Natural killer cell treated with Interleukin-12 subunit alpha and Interleukin-12 subunit beta and Interleukin-15 and Interleukin-18, amount 100 ng/mL, for 72 hours (primary cell): ENCODE measurements at regions not wholly inside any gene's neighbourhood (a gene's known extent, or its start where the extent isn't known, plus 50 kb on each side); places are given as distances from the start of the nearest gene placed in this dataset.

Experiments
- ATAC-seq, 2 donors: fragments of 150-1000 bp; cut with Tn5 transposase in 1 of 2; sonication (Bioruptor Pico), chemical (Tn5 transposase) in 1 of 2; 2 replicates each; pipeline ENCODE4 v1.10.0; 2021
- DNase-seq: peaks from one replicate; pipeline ENCODE4 v3.0.0; 2022; ENCODE audit warnings: low spot score
- H3K27ac Mint-ChIP-seq, 2 donors: 1 replicate in 1 of 2; 2 replicates in 1 of 2; pipeline ENCODE4 v1.8.0; 2022; ENCODE audit warnings: mixed read lengths in 2 of 2, mild to moderate bottlenecking in 1 of 2, moderate library complexity in 1 of 2
- H3K27me3 Mint-ChIP-seq, 2 donors: 1 replicate in 1 of 2; 2 replicates in 1 of 2; pipeline ENCODE4 v1.8.0; 2022; ENCODE audit warnings: mixed read lengths in 2 of 2
- H3K36me3 Mint-ChIP-seq: one replicate; pipeline ENCODE4 v1.8.0; 2022; ENCODE audit warnings: mixed read lengths
- H3K4me1 Mint-ChIP-seq, 2 donors: 1 replicate in 1 of 2; 2 replicates in 1 of 2; pipeline ENCODE4 v1.8.0; 2022; ENCODE audit warnings: low read depth in 2 of 2, mixed read lengths in 2 of 2, mild to moderate bottlenecking in 1 of 2
- H3K4me3 Mint-ChIP-seq: one replicate; pipeline ENCODE4 v1.8.0; 2022; ENCODE audit warnings: mixed read lengths
- H3K9me3 Mint-ChIP-seq: 2 replicates; pipeline ENCODE4 v1.8.0; 2022; ENCODE audit warnings: mixed read lengths

DNA sequence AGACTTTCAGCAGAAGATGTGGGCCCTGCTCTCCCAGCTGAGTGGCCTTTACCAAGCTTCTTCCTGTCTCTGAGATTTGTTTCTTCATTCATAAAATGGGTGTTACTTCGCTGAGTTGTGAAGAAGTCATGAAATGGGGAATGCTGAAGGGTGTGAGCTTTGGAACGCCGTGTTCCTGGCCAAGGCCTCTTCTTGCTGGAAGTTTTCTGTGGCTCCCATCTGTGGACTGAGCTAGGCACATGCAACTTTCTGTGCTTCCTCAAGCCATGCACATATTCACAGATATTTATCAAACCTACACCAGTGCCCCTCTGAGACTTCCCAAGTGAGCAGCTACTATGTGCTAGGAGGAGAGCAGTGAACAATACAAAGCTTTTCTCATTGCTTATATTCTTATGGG is 106.3 kb upstream of the JUN start:
- Mint-ChIP-seq H3K27me3 (peaks cover 0 to 4% of the 10 kb centered on the region in 2 donors), H3K4me3 (no peak overlapping the region), H3K4me1 (peaks cover 38 to 47% of the 10 kb centered on the region in 2 donors), H3K9me3 (peaks cover 4% of the 10 kb centered on the region), H3K36me3 (no peaks in the 10 kb centered on the region), H3K27ac (peak overlapping the region in 1 of 2 donors; percentile 44)
- DNase-seq (no peak), ATAC-seq (no peak)

DNA sequence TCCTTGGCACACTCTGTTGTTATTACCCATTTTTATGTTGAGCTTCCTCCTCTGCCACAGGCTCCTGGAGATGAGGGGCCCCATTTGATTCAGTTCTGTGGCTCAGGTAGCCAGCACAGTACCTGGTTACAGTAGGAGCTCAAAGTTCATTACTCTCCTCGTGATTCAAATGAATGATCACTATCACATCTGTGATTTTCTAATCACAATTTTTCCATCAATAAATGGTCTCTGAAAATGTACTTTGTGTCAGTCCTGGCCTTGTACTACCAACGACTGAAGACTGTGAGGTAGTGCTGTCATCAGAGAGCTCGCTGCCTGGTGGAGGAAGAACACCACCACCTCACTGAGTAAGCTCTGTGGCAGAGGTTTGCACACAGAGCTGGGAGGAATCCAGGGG is 106.8 kb upstream of the JUN start:
- ATAC-seq = no peak

GRCh38 chr1:58891347-58891746 is 107.5 kb upstream of the JUN start:
- ATAC-seq (no peak), DNase-seq (no peak)
- Mint-ChIP-seq H3K36me3 (no peaks in the 10 kb centered on the region), H3K27me3 (peaks cover 0 to 4% of the 10 kb centered on the region in 2 donors), H3K4me3 (no peak overlapping the region), H3K4me1 (peaks cover 38 to 46% of the 10 kb centered on the region in 2 donors), H3K27ac (peak overlapping the region in 1 of 2 donors; percentile 15), H3K9me3 (peaks cover 4% of the 10 kb centered on the region)

More for the DNA sequence above, 106.8 kb upstream of the JUN start:
- Mint-ChIP-seq H3K4me3 (no peak overlapping the region), H3K36me3 (no peaks in the 10 kb centered on the region), H3K9me3 (peaks cover 4% of the 10 kb centered on the region), H3K4me1 (peaks cover 38 to 47% of the 10 kb centered on the region in 2 donors), H3K27me3 (peaks cover 0 to 4% of the 10 kb centered on the region in 2 donors), H3K27ac (peak overlapping the region in 1 of 2 donors; percentile 15)
- DNase-seq = no peak

GRCh38 chr1:58893257-58893869 is 109.5 kb upstream of the JUN start:
- H3K4me3 Mint-ChIP-seq = no peak overlapping the region
- H3K36me3 Mint-ChIP-seq = no peaks in the 10 kb centered on the region
- ATAC-seq (no peak), DNase-seq (no peak)
- H3K4me1 Mint-ChIP-seq = peaks cover 25 to 37% of the 10 kb centered on the region in 2 donors
- H3K27ac Mint-ChIP-seq = no peak overlapping the region
- H3K9me3 Mint-ChIP-seq = peaks cover 4% of the 10 kb centered on the region
- peaks cover 0 to 4% of the 10 kb centered on the region in 2 donors for H3K27me3 Mint-ChIP-seq

- peaks cover 16 to 27% of the 10 kb centered on the region in 2 donors for H3K4me1 Mint-ChIP-seq
- no peaks in the 10 kb centered on the region for H3K36me3 Mint-ChIP-seq
- peak; percentile 6 to 56 for ATAC-seq
- peak overlapping the region; percentile 78 to 93 for H3K27ac Mint-ChIP-seq
- peaks cover 4% of the 10 kb centered on the region for H3K9me3 Mint-ChIP-seq
- peaks cover 0 to 4% of the 10 kb centered on the region in 2 donors for H3K27me3 Mint-ChIP-seq
- H3K4me3 Mint-ChIP-seq = peak overlapping the region; percentile 67
- DNase-seq = no peak
Observed at GRCh38 chr1:58895082-58895481, 111.2 kb upstream of the JUN start.

- peaks cover 4% of the 10 kb centered on the region for H3K9me3 Mint-ChIP-seq
- H3K27me3 Mint-ChIP-seq = peaks cover 0 to 4% of the 10 kb centered on the region in 2 donors
- peaks cover 16 to 27% of the 10 kb centered on the region in 2 donors for H3K4me1 Mint-ChIP-seq
- peak overlapping the region; percentile 78 to 93 for H3K27ac Mint-ChIP-seq
- DNase-seq = no peak
- H3K4me3 Mint-ChIP-seq = peak overlapping the region; percentile 67
- no peaks in the 10 kb centered on the region for H3K36me3 Mint-ChIP-seq
- ATAC-seq = peak; percentile 70 to 80
Observed at GRCh38 chr1:58895559-58896145, 111.8 kb upstream of the JUN start.

- H3K27ac Mint-ChIP-seq = peak overlapping the region; percentile 78 to 93
Observed at GRCh38 chr1:58896246-58897183, 112.7 kb upstream of the JUN start.

GRCh38 chr1:58898739-58899586 is 115.1 kb upstream of the JUN start:
- Mint-ChIP-seq H3K4me3 (no peak overlapping the region), H3K27me3 (no peaks in the 10 kb centered on the region), H3K9me3 (no peaks in the 10 kb centered on the region), H3K36me3 (no peaks in the 10 kb centered on the region), H3K27ac (no peak overlapping the region), H3K4me1 (peaks cover 29 to 30% of the 10 kb centered on the region in 2 donors)
- DNase-seq (no peak), ATAC-seq (no peak)

More at GRCh38 chr1:58896246-58897183, 112.7 kb upstream of the JUN start:
- peaks cover 0 to 2% of the 10 kb centered on the region in 2 donors for H3K27me3 Mint-ChIP-seq
- H3K4me3 Mint-ChIP-seq = no peak overlapping the region
- peak in 1 of 2 donors; percentile 41 for ATAC-seq
- no peaks in the 10 kb centered on the region for H3K36me3 Mint-ChIP-seq
- no peak for DNase-seq
- H3K4me1 Mint-ChIP-seq = peaks cover 17 to 27% of the 10 kb centered on the region in 2 donors
- H3K9me3 Mint-ChIP-seq = no peaks in the 10 kb centered on the region

- Mint-ChIP-seq H3K9me3 (no peaks in the 10 kb centered on the region), H3K27ac (no peak overlapping the region), H3K4me3 (no peak overlapping the region), H3K27me3 (no peaks in the 10 kb centered on the region), H3K36me3 (no peaks in the 10 kb centered on the region), H3K4me1 (peaks cover 31 to 32% of the 10 kb centered on the region in 2 donors)
- ATAC-seq (no peak), DNase-seq (no peak)
Observed at GRCh38 chr1:58899587-58900271, 115.9 kb upstream of the JUN start.

DNA sequence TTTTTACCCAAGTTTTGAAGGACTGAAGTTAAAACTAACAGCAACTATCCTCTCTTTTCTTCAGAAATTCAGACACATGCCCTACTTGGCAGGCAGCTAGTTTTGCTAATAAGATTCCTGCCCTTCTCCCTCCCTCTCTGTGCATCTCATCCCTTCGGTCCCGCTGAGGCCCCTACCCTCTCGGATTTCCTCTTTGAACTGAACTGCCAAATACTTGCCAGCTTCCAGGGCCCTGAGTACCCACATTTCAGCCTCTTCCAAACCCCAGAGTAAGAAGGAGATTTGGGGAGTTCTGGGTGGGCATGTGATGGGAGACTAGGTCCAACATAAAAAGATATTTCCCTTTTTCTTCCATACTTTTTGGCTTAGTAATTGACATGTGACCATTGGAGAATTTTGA is 116.5 kb upstream of the JUN start:
- H3K36me3 Mint-ChIP-seq = no peaks in the 10 kb centered on the region
- no peak for DNase-seq
- ATAC-seq = no peak
- no peaks in the 10 kb centered on the region for H3K9me3 Mint-ChIP-seq
- H3K4me3 Mint-ChIP-seq = no peak overlapping the region
- H3K27ac Mint-ChIP-seq = no peak overlapping the region
- H3K4me1 Mint-ChIP-seq = peaks cover 30% of the 10 kb centered on the region in 2 donors
- H3K27me3 Mint-ChIP-seq = no peaks in the 10 kb centered on the region

DNA sequence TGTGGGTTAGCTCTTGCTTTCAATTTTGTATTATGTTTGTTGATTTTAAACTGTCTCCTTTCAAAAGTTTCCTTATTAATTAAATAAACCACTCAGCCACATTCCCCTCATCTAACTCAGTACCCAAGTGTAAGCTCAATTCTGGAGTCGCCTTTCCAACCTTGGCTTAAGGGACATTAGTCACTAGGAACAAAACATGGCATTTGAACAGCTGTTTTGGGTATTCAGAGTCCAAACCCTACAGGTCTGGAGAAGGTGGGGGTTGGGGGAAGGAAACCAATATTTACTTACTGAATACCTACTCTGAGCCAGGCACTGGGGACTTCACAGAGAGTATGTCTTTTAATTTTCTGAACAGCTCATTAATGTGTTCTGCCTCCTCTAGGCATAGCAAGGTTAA is 117.2 kb upstream of the JUN start:
- no peak overlapping the region for H3K4me3 Mint-ChIP-seq
- no peaks in the 10 kb centered on the region for H3K36me3 Mint-ChIP-seq
- no peaks in the 10 kb centered on the region for H3K9me3 Mint-ChIP-seq
- no peaks in the 10 kb centered on the region for H3K27me3 Mint-ChIP-seq
- H3K27ac Mint-ChIP-seq = no peak overlapping the region
- H3K4me1 Mint-ChIP-seq = peaks cover 24 to 26% of the 10 kb centered on the region in 2 donors
- DNase-seq (no peak), ATAC-seq (no peak)

- H3K4me3 Mint-ChIP-seq = peak overlapping the region; percentile 60
- DNase-seq = no peak
- H3K9me3 Mint-ChIP-seq = no peaks in the 10 kb centered on the region
- H3K27ac Mint-ChIP-seq = peak overlapping the region; percentile 63 to 72
- H3K27me3 Mint-ChIP-seq = no peaks in the 10 kb centered on the region
- no peaks in the 10 kb centered on the region for H3K36me3 Mint-ChIP-seq
- peaks cover 18 to 21% of the 10 kb centered on the region in 2 donors for H3K4me1 Mint-ChIP-seq
- no peak for ATAC-seq
Observed at GRCh38 chr1:58902830-58903513, 119.1 kb upstream of the JUN start.
